AG09309 (cell line): ENCODE measurements at regions not wholly inside any gene's neighbourhood (a gene's known extent, or its start where the extent isn't known, plus 50 kb on each side); places are given as distances from the start of the nearest gene placed in this dataset.

Experiments used
- DNase-seq: peaks from one replicate; pipeline ENCODE4 v3.0.0-alpha.2; 2010; ENCODE audit warnings: low read depth
- H3K4me3 ChIP-seq: 2 replicates; pipeline ENCODE4 v1.5.1; 2011; ENCODE audit warnings: mild to moderate bottlenecking, low read depth, low read length, moderate library complexity; ENCODE audit not compliant: control insufficient read depth
- CTCF ChIP-seq: IDR thresholded peaks from 2 replicates; pipeline ENCODE4 v1.5.1; 2011; ENCODE audit warnings: mild to moderate bottlenecking, low read depth, low read length, inconsistent platforms; ENCODE audit not compliant: insufficient read depth, control insufficient read depth; ENCODE audit errors: missing control alignments

- no peak overlapping the region for H3K4me3 ChIP-seq
- TF ChIP-seq CTCF: no peak
- no peak for DNase-seq
These were observed 161.0 kb upstream of the SGK1 start for GRCh38 chr6:134478764-134479399.

GRCh38 chr6:134477991-134478635, 160.2 kb upstream of the SGK1 start:
- DNase-seq: no peak
- TF ChIP-seq CTCF: no peak
- H3K4me3 ChIP-seq: no peak overlapping the region

- TF ChIP-seq CTCF: no peak
These were observed 157.0 kb upstream of the SGK1 start for GRCh38 chr6:134474955-134475354.

GRCh38 chr6:134472661-134473060, 154.7 kb upstream of the SGK1 start:
- TF ChIP-seq CTCF: no peak
- H3K4me3 ChIP-seq: no peak overlapping the region
- DNase-seq: no peak

More at GRCh38 chr6:134474955-134475354, 157.0 kb upstream of the SGK1 start:
- no peak overlapping the region for H3K4me3 ChIP-seq
- no peak for DNase-seq

- no peak overlapping the region for H3K4me3 ChIP-seq
- TF ChIP-seq CTCF: no peak
- no peak for DNase-seq
These were observed 154.1 kb upstream of the SGK1 start for GRCh38 chr6:134472046-134472445.

- H3K4me3 ChIP-seq: no peak overlapping the region
- TF ChIP-seq CTCF: no peak
- no peak for DNase-seq
These were observed 152.6 kb upstream of the SGK1 start for GRCh38 chr6:134470457-134470975.
